ENCODE measurements at regions not wholly inside any gene's neighbourhood (a gene's known extent, or its start where the extent isn't known, plus 50 kb on each side); places are given as distances from the start of the nearest gene placed in this dataset.
"Not testable (repeated sequence)": the region's sequence is repeated elsewhere in the genome, so short reads cannot be mapped to it uniquely, and the experiment has no call there.

DNA sequence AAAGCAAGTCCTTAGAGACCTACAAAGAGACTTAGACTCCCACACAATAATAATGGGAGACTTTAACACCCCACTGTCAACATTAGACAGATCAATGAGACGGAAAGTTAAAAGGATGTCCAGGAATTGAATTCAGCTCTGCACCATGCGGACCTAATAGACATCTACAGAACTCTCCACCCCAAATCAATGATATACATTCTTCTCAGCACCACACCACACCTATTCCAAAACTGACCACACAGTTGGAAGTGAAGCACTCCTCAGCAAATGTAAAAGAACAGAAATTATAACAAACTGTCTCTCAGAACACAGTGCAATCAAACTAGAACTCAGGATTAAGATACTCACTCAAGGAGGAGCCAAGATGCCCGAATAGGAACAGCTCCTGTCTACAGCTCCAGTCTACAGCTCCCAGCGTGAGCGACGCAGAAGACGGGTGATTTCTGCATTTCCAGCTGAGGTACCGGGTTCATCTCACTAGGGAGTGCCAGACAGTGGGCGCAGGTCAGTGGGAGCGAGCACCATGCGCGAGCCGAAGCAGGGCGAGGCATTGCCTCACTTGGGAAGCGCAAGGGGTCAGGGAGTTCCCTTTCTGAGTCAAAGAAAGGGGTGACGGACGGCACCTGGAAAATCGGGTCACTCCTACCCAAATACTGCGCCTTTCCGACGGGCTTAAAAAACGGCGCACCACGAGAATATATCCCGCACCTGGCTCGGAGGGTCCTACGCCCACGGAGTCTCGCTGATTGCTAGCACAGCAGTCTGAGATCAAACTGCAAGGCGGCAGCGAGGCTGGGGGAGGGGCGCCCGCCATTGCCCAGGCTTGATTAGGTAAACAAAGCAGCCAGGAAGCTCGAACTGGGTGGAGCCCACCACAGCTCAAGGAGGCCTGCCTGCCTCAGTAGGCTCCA is 66.6 kb upstream of the ZNF30 start:
- not testable (repeated sequence) for TF ChIP-seq CTCF (IDR thresholded peaks at IDR 0.05; ENCODE audit: low read depth, low read length); EZH2phosphoT487 (IDR thresholded peaks at IDR 0.05; ENCODE audit: low read depth)
